Loucy (cell line): ENCODE measurements at regions not wholly inside any gene's neighbourhood (a gene's known extent, or its start where the extent isn't known, plus 50 kb on each side); places are given as distances from the start of the nearest gene placed in this dataset.

Experiments used
- H2AFZ ChIP-seq: fragments of 200-600 bp; sonication (generic); 2 replicates; pipeline ENCODE4 v1.6.0; 2016; ENCODE audit warnings: antibody characterized with exemption, mild to moderate bottlenecking, low read length, moderate library complexity
- H3F3A ChIP-seq: fragments of 200-600 bp; 2 replicates; pipeline ENCODE4 v1.6.0; 2016; ENCODE audit warnings: antibody characterized with exemption, low read depth, mild to moderate bottlenecking
- H3K27me3 ChIP-seq: fragments of 200-600 bp; sonication (generic); 2 replicates; pipeline ENCODE4 v1.6.1; 2014; ENCODE audit warnings: low read length, mild to moderate bottlenecking; ENCODE audit not compliant: insufficient read depth, poor library complexity, severe bottlenecking
- H3K36me3 ChIP-seq: fragments of 200-600 bp; sonication (generic); 2 replicates; pipeline ENCODE4 v1.6.1; 2016; ENCODE audit warnings: low read length; ENCODE audit not compliant: insufficient read depth
- H3K4me1 ChIP-seq: fragments of 200-600 bp; sonication (generic); 2 replicates; pipeline ENCODE4 v1.5.1; 2014; ENCODE audit warnings: low read length, mild to moderate bottlenecking; ENCODE audit not compliant: insufficient read depth, poor library complexity, severe bottlenecking
- H3K4me2 ChIP-seq: fragments of 200-600 bp; sonication (generic); 2 replicates; pipeline ENCODE4 v1.6.0; 2014; ENCODE audit warnings: antibody characterized with exemption, low read length, low read depth, mild to moderate bottlenecking; ENCODE audit not compliant: poor library complexity, severe bottlenecking
- H3K4me3 ChIP-seq: fragments of 200-600 bp; sonication (generic); 2 replicates; pipeline ENCODE4 v1.5.1; 2014; ENCODE audit warnings: low read length, mild to moderate bottlenecking, mixed read lengths; ENCODE audit not compliant: poor library complexity, severe bottlenecking
- H3K79me2 ChIP-seq: fragments of 200-600 bp; sonication (generic); 2 replicates; pipeline ENCODE4 v1.6.1; 2014; ENCODE audit warnings: low read length; ENCODE audit not compliant: insufficient read depth
- H3K9ac ChIP-seq: fragments of 200-600 bp; sonication (generic); 2 replicates; pipeline ENCODE4 v1.6.0; 2014; ENCODE audit warnings: mild to moderate bottlenecking, low read depth, low read length, moderate library complexity; ENCODE audit not compliant: poor library complexity, severe bottlenecking
- H3K9me2 ChIP-seq: fragments of 200-600 bp; sonication (generic); replicated peaks from 2 replicates; pipeline ENCODE4 v1.6.1; 2016; ENCODE audit warnings: low read depth, low read length, mixed read lengths
- H3K9me3 ChIP-seq: fragments of 200-600 bp; sonication (generic); 2 replicates; pipeline ENCODE4 v1.6.1; 2014; ENCODE audit warnings: mild to moderate bottlenecking, antibody characterized with exemption, low read length, low read depth; ENCODE audit not compliant: insufficient read depth
- H4K20me1 ChIP-seq: fragments of 200-600 bp; sonication (generic); 2 replicates; pipeline ENCODE4 v1.6.0; 2014; ENCODE audit warnings: antibody characterized with exemption, low read length, mild to moderate bottlenecking; ENCODE audit not compliant: insufficient read depth, poor library complexity, severe bottlenecking
- CTCF ChIP-seq: fragments of 200-600 bp; sonication (generic); conservative IDR thresholded peaks from 2 replicates; pipeline ENCODE4 v1.5.1; 2014; ENCODE audit warnings: mild to moderate bottlenecking, antibody characterized with exemption, low read length
- EZH2phosphoT487 ChIP-seq: fragments of 200-600 bp; IDR thresholded peaks from 2 replicates; pipeline ENCODE4 v1.6.1; 2018; ENCODE audit warnings: antibody characterized with exemption, mild to moderate bottlenecking, moderate library complexity, borderline replicate concordance

DNA sequence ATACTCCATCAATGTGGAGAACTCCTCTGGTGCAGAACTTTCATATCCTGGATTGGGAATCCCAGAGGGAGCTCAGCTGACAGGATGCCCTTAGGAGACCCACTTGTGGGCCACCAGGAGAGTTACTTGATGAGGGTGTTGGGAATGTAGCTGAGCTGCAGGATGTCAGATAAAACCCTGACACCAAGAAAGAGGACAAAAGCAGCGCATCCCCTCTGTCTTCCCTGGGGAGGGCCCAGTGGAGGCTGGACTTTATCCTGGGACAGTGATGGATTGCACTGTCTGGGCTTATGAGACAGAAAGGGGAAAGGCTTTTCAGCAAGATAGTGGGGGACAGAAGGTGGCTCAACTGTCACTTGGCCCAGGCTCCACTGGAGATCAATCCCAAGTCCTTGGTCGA lies 88.1 kb upstream of the BCAR3 start:
- no peaks in the 10 kb centered on the region for H3K79me2 ChIP-seq
- H4K20me1 ChIP-seq: no peaks in the 10 kb centered on the region
- H3K4me3 ChIP-seq: no peak overlapping the region
- H3K9me2 ChIP-seq: no peaks in the 10 kb centered on the region
- no peak for TF ChIP-seq CTCF
- TF ChIP-seq EZH2phosphoT487: no peak
- no peaks in the 10 kb centered on the region for H3K36me3 ChIP-seq
- peaks cover 10% of the 10 kb centered on the region for H3K4me1 ChIP-seq
- H3K27me3 ChIP-seq: no peaks in the 10 kb centered on the region
- H3K4me2 ChIP-seq: no peak overlapping the region
- no peaks in the 10 kb centered on the region for H3K9me3 ChIP-seq
- no peak overlapping the region for H2AFZ ChIP-seq
- no peak overlapping the region for H3K9ac ChIP-seq
- H3F3A ChIP-seq: no peaks in the 10 kb centered on the region

- Histone ChIP-seq H3K36me3 (no peaks in the 10 kb centered on the region), H3K4me1 (peaks cover 10% of the 10 kb centered on the region), H3K9ac (no peak overlapping the region), H4K20me1 (no peaks in the 10 kb centered on the region), H3K4me3 (no peak overlapping the region), H2AFZ (no peak overlapping the region), H3K9me3 (no peaks in the 10 kb centered on the region), H3F3A (no peaks in the 10 kb centered on the region), H3K4me2 (peak overlapping the region; percentile 19), H3K27me3 (no peaks in the 10 kb centered on the region), H3K79me2 (no peaks in the 10 kb centered on the region), H3K9me2 (no peaks in the 10 kb centered on the region)
- no peak for TF ChIP-seq EZH2phosphoT487
- no peak for TF ChIP-seq CTCF
Measured at GRCh38 chr1:93768380-93768863, 86.8 kb upstream of the BCAR3 start.

DNA sequence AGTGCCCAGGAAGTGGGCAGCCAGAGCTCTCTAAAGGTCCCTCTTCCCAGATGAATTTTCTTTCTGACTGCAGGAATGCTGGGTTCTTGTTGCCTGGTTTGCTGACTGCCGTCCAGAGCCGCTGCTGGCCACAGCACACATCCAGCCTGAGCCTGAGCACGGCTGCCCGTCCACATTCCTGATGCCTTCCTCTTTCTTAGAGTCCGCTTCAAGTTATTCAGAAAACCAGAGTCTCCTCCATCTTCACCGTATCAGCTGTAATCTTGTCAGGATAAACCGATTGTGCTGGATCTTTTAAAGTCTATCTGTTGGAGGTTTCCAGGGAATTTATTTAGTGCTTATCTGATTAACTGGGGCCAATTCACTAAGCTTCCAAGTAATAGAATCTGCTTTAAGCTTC lies 84.8 kb upstream of the BCAR3 start:
- no peak overlapping the region for H3K4me3 ChIP-seq
- peaks cover 10% of the 10 kb centered on the region for H3K4me1 ChIP-seq
- TF ChIP-seq EZH2phosphoT487 (no peak), CTCF (no peak)
- no peak overlapping the region for H3K9ac ChIP-seq
- H4K20me1 ChIP-seq: no peaks in the 10 kb centered on the region
- no peaks in the 10 kb centered on the region for H3K27me3 ChIP-seq
- H3K9me2 ChIP-seq: no peaks in the 10 kb centered on the region
- H3K4me2 ChIP-seq: no peak overlapping the region
- no peak overlapping the region for H2AFZ ChIP-seq
- H3K9me3 ChIP-seq: no peaks in the 10 kb centered on the region
- H3K79me2 ChIP-seq: no peaks in the 10 kb centered on the region
- no peaks in the 10 kb centered on the region for H3K36me3 ChIP-seq
- H3F3A ChIP-seq: no peaks in the 10 kb centered on the region
